Mesodermal cell (in vitro differentiated cells): ENCODE measurements at regions not wholly inside any gene's neighbourhood (a gene's known extent, or its start where the extent isn't known, plus 50 kb on each side); places are given as distances from the start of the nearest gene placed in this dataset.

Source experiments
- H3K27ac ChIP-seq: 2 replicates; pipeline ENCODE4 v1.7.0; 2013; ENCODE audit warnings: mild to moderate bottlenecking, low read depth, low read length, moderate library complexity; ENCODE audit not compliant: severe bottlenecking
- H3K36me3 ChIP-seq: 2 replicates; pipeline ENCODE4 v1.7.1; 2013; ENCODE audit warnings: mild to moderate bottlenecking, low read length, moderate library complexity; ENCODE audit not compliant: control insufficient read depth, insufficient read depth
- H3K4me1 ChIP-seq: one replicate; pipeline ENCODE4 v1.7.1; 2013; ENCODE audit warnings: mild to moderate bottlenecking, low read length; ENCODE audit not compliant: insufficient read depth, control insufficient read depth, poor library complexity, severe bottlenecking
- H3K4me3 ChIP-seq: 2 replicates; pipeline ENCODE4 v1.7.0; 2013; ENCODE audit warnings: low read length, control low read depth, mild to moderate bottlenecking; ENCODE audit not compliant: insufficient read depth, poor library complexity, severe bottlenecking; ENCODE audit errors: extremely low read depth
- H3K9me3 ChIP-seq: 2 replicates; pipeline ENCODE4 v1.7.1; 2013; ENCODE audit warnings: mild to moderate bottlenecking, low read length, moderate library complexity; ENCODE audit not compliant: control insufficient read depth
- WGBS, 2 experiments: methylation state at CpG; one replicate each; pipeline ENCODE4 v1.1.5; 2013; ENCODE audit warnings: missing lambda C conversion rate in 2 of 2; ENCODE audit not compliant: insufficient coverage in 2 of 2; 5-methylcytosine and 5-hydroxymethylcytosine counted together

- Histone ChIP-seq H3K9me3 (no peaks in the 10 kb centered on the region), H3K4me3 (no peak overlapping the region), H3K4me1 (peaks cover 3% of the 10 kb centered on the region), H3K36me3 (no peaks in the 10 kb centered on the region), H3K27ac (no peak overlapping the region)
- WGBS, 2 experiments, result 89 to 100% methylated on average over 1 of the region's 1 CpG
Measured at GRCh38 chr12:67141296-67142018, 127.7 kb upstream of the CAND1 start.

GRCh38 chr12:67145692-67146091 lies 123.5 kb upstream of the CAND1 start:
- no CpG with 5 or more reads among the region's 4 CpGs for WGBS, 2 experiments
- Histone ChIP-seq H3K27ac (no peak overlapping the region), H3K36me3 (no peaks in the 10 kb centered on the region), H3K4me3 (no peak overlapping the region), H3K9me3 (no peaks in the 10 kb centered on the region), H3K4me1 (no peaks in the 10 kb centered on the region)

GRCh38 chr12:67147030-67147429 lies 122.1 kb upstream of the CAND1 start:
- H3K9me3 ChIP-seq, result no peaks in the 10 kb centered on the region
- no peak overlapping the region for H3K4me3 ChIP-seq
- no CpG with 5 or more reads among the region's 1 CpG for WGBS, 2 experiments
- H3K36me3 ChIP-seq, result no peaks in the 10 kb centered on the region
- H3K4me1 ChIP-seq, result no peaks in the 10 kb centered on the region
- no peak overlapping the region for H3K27ac ChIP-seq

GRCh38 chr12:67147447-67147846 lies 121.7 kb upstream of the CAND1 start:
- H3K9me3 ChIP-seq, result no peaks in the 10 kb centered on the region
- H3K4me1 ChIP-seq, result no peaks in the 10 kb centered on the region
- no peak overlapping the region for H3K4me3 ChIP-seq
- H3K27ac ChIP-seq, result no peak overlapping the region
- H3K36me3 ChIP-seq, result no peaks in the 10 kb centered on the region

GRCh38 chr12:67148265-67148664 lies 120.9 kb upstream of the CAND1 start:
- H3K4me3 ChIP-seq, result no peak overlapping the region
- H3K36me3 ChIP-seq, result no peaks in the 10 kb centered on the region
- no peaks in the 10 kb centered on the region for H3K9me3 ChIP-seq
- H3K4me1 ChIP-seq, result no peaks in the 10 kb centered on the region
- no CpG with 5 or more reads among the region's 1 CpG for WGBS, 2 experiments
- no peak overlapping the region for H3K27ac ChIP-seq

GRCh38 chr12:67151886-67152285 lies 117.3 kb upstream of the CAND1 start:
- H3K4me3 ChIP-seq, result no peak overlapping the region
- H3K27ac ChIP-seq, result no peak overlapping the region
- no peaks in the 10 kb centered on the region for H3K4me1 ChIP-seq
- H3K9me3 ChIP-seq, result no peaks in the 10 kb centered on the region
- no peaks in the 10 kb centered on the region for H3K36me3 ChIP-seq
- no CpG with 5 or more reads among the region's 3 CpGs for WGBS, 2 experiments

- Histone ChIP-seq H3K36me3 (no peaks in the 10 kb centered on the region), H3K9me3 (no peaks in the 10 kb centered on the region), H3K4me1 (no peaks in the 10 kb centered on the region), H3K27ac (no peak overlapping the region), H3K4me3 (no peak overlapping the region)
- 83% methylated on average over 1 of the region's 2 CpGs; no CpG with 5 or more reads in 1 of the 2 experiments for WGBS, 2 experiments
Measured at GRCh38 chr12:67152451-67152850, 116.7 kb upstream of the CAND1 start.

GRCh38 chr12:67154901-67155300 lies 114.3 kb upstream of the CAND1 start:
- Histone ChIP-seq H3K36me3 (no peaks in the 10 kb centered on the region), H3K27ac (no peak overlapping the region), H3K4me3 (no peak overlapping the region), H3K9me3 (no peaks in the 10 kb centered on the region), H3K4me1 (no peaks in the 10 kb centered on the region)
- WGBS, 2 experiments, result 100% methylated on average over 1 of the region's 3 CpGs; no CpG with 5 or more reads in 1 of the 2 experiments

- no peaks in the 10 kb centered on the region for H3K4me1 ChIP-seq
- no peak overlapping the region for H3K27ac ChIP-seq
- no peak overlapping the region for H3K4me3 ChIP-seq
- no peaks in the 10 kb centered on the region for H3K36me3 ChIP-seq
- 74 to 89% methylated on average over 2 to 4 of the region's 4 CpGs for WGBS, 2 experiments
- H3K9me3 ChIP-seq, result no peaks in the 10 kb centered on the region
Measured at GRCh38 chr12:67155863-67156262, 113.3 kb upstream of the CAND1 start.

GRCh38 chr12:67161322-67161918 lies 107.7 kb upstream of the CAND1 start:
- no peaks in the 10 kb centered on the region for H3K4me1 ChIP-seq
- H3K4me3 ChIP-seq, result no peak overlapping the region
- H3K36me3 ChIP-seq, result no peaks in the 10 kb centered on the region
- H3K27ac ChIP-seq, result no peak overlapping the region
- 57 to 94% methylated on average over 3 to 4 of the region's 6 CpGs for WGBS, 2 experiments
- H3K9me3 ChIP-seq, result no peaks in the 10 kb centered on the region

GRCh38 chr12:67173258-67173657 lies 95.9 kb upstream of the CAND1 start:
- WGBS, 2 experiments, result 71 to 86% methylated on average over 1 of the region's 2 CpGs

More at GRCh38 chr12:67173258-67173657, 95.9 kb upstream of the CAND1 start:
- no peaks in the 10 kb centered on the region for H3K4me1 ChIP-seq
- H3K27ac ChIP-seq, result no peak overlapping the region
- H3K9me3 ChIP-seq, result no peaks in the 10 kb centered on the region
- no peaks in the 10 kb centered on the region for H3K36me3 ChIP-seq
- no peak overlapping the region for H3K4me3 ChIP-seq
